Stimulated activated CD8-positive, alpha-beta memory T cell treated with anti-CD3 and anti-CD28 coated beads, Interleukin-7, amount 100 ng/mL, for 48 hours (primary cell): ENCODE measurements at regions not wholly inside any gene's neighbourhood (a gene's known extent, or its start where the extent isn't known, plus 50 kb on each side); places are given as distances from the start of the nearest gene placed in this dataset.
"Not testable (repeated sequence)": the region's sequence is repeated elsewhere in the genome, so short reads cannot be mapped to it uniquely, and the experiment has no call there.

Experiments
- DNase-seq, 2 donors: peaks; one replicate each; pipeline ENCODE4 v3.0.0-alpha.2; 2020; ENCODE audit warnings: low read depth in 1 of 2; ENCODE audit errors: extremely low read depth in 1 of 2

- no peak for DNase-seq
These were observed 228.8 kb downstream of the SMARCA2 start for GRCh38 chr9:2243666-2244555.

DNA sequence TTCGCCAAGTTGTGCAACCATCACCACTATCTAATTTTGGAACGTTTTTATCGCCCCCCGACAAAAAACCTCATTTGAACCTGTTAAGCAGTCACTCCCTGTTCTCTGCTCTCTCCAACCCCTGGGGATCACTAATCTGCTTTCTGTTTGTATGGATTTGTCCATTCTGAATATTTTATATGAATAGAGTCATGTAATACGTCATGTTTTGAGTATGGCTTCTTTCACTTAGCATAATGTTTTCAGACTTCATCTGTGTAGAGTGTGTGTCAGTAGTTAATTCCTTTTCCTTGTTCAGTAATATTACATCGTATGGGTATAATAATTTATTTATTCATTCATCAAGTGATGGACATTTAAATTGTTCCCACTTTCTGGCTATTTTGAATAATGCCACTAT lies 232.2 kb downstream of the SMARCA2 start:
- DNase-seq: no peak

DNA sequence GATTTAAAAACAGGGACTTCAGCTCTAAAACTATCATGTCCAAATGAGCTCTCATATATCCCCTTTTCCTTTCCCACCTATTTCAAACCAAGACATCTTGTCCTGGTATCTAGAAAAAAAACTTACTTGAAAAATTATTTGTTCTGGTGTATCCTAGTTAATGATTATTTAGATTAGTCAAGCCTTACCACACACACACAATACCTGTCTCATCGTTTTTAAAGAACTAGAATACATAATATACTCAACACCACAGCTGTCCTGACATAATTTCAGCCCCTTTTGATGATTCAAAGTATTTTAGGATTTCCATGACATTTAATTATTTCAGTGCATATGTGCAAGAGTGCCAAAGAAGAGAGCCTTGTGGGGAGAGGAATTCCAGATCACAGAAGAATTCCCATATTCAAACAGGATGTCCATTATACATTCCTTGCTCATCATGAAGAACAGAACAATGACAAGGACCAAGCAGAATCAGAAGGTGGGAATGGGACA lies 233.7 kb downstream of the SMARCA2 start:
- no peak for DNase-seq

DNA sequence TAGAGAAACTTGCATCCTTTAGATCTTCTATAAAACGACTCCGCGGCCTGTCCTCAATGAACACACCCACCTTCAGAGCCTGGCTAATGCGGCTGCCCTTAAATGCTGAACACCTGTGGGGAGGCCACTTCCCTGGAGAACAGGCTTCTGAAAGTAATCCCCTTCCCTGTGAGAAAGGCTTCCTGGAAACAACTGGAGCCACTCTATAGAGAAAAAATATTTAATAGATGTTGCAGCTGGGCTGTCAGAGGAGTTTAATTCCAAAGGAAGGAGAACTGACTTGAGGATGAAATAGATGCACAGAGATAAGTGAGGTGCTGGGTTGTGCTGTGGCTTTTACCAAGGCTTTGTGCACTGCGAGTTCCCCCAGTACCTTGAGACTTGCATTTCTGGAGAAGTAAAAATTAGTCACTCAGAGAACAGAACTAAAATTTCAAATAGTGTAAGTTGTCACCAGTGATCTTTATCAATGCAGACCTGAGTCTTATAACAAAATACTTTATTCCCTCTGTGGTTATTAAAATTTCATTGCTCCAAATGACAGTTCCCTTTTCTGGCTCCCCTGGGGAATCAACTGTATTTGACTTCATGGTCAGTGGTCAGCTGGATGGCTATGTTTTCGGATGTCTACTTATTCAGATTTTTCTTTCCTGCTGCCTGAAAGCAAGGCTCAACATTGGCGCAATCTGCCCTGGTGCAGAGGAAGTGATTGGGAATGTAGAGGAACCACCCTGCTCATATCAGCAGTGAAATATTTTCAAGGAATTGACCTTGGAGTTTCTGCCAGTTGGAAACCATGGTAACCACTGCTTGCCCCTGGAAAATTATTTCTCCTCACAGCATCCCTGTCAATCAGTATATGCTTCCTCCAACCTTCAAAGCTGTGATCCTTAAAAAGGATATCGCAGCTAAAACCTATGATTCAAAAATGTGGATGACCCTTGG lies 238.8 kb downstream of the SMARCA2 start:
- DNase-seq: no peak

- no peak for DNase-seq
These were observed 240.0 kb downstream of the SMARCA2 start for GRCh38 chr9:2255128-2255527.

- no peak for DNase-seq
These were observed 242.2 kb downstream of the SMARCA2 start for GRCh38 chr9:2257248-2257929.

DNA sequence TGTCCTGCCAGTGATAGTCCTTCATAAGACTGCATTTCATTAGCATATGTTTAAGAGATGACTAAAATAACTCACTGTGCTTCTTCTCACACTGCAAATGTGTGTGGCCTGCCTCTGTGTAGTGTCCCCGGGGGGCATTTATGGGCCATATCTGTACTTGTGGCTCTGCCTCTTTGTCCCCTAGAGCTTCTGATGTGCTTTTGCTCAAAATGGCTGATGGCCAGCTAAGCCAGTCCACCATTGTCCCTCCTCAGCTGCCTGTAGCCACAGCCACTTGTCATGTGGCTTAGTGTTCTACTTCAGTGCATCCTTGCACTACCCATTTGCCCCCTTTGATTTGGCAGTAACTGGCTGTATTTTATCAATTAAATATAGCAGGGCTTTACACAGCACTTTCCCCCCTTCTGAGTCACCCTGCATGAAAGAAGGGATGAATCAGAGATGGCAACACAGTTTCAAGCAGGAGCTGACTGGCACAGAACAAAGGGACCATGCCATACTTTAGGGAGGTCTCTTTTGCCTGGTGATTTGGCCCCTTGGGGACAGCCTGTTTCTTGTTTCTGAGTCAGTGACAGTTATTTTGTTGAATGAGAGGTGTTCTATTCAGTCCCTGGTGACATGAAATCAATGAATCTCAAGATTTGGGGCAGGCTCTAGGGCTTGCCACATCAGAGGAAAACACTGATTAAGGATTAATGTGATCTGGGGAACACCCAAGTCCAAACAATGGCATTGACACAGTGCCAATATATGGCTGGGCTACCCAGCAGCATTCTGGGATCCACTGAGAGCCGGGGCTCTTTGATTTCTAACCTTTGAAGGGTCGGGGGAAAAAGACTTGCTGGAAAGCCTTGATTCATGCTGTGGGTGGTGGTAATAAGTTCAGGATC lies 245.5 kb downstream of the SMARCA2 start:
- DNase-seq: no peak

GRCh38 chr9:2261421-2262103 lies 246.4 kb downstream of the SMARCA2 start:
- no peak for DNase-seq

- DNase-seq: no peak
These were observed 247.4 kb downstream of the SMARCA2 start for GRCh38 chr9:2262386-2263071.

GRCh38 chr9:2263111-2263510 lies 248.0 kb downstream of the SMARCA2 start:
- DNase-seq: no peak

DNA sequence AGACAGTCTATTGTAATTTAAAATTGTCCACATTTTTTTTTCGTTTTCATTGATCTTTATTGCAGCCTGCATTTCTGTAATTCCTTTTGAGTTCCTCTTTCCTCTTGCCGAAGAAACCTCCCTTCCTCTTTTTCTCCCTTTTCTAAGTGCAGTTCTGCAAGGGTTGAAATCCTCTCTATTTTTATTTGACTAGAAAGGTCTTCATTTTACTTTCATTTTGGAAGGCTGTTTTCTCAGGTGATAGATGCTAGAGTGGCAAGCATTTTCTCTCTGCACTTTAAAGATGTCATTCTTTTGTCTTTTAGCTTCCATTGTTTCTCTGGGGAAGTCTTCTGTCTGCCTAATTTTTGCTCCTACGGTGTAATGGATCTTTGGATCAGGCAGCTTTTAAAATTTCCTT lies 248.5 kb downstream of the SMARCA2 start:
- DNase-seq: no peak

DNA sequence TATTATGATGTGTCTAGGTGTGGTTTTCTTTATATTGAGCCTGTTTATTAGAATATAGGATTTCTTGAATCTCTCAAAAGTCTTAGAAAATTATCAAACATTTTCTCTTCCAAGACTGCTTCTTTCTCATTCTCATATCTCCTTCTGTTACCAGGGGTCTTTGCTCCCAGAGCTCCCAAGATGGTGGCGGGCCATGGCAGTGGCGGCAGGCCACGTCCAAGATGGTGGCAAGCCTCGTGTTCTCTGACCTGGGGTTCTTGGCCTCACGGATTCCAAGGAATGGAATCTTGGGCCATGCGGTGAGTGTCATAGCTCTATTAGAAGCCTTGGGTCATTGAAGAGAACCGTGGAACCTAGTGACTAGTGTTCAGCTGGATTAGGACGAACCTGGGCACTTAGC lies 248.9 kb downstream of the SMARCA2 start:
- no peak for DNase-seq

DNA sequence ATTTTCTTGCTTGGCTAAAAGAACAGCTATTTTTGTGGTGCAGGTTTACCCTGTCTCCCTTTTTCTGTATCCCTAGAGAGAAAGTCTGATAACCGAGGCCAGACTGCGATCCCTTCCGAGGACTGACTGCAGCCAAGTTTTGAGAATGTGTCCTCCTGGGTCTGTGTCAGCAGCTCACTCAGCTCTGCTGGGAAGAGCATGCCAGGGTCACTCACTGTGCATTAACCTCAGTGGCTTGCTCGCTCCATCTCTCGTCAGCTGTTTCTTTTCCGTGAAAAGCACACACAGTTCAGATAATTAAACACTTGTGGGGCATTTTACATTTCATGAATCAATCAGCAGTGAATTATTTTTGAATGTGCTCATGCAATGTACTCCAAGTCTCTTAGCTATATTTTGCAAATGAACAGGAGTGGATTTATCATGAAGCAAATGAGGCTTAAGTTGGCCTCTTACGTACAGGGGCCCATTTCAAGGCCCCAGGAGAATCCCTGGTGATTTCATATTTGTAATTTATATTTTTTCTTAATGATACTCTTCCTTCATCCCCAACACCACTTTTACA lies 252.1 kb downstream of the SMARCA2 start:
- no peak for DNase-seq

GRCh38 chr9:2269778-2270177 lies 254.6 kb downstream of the SMARCA2 start:
- no peak for DNase-seq

DNA sequence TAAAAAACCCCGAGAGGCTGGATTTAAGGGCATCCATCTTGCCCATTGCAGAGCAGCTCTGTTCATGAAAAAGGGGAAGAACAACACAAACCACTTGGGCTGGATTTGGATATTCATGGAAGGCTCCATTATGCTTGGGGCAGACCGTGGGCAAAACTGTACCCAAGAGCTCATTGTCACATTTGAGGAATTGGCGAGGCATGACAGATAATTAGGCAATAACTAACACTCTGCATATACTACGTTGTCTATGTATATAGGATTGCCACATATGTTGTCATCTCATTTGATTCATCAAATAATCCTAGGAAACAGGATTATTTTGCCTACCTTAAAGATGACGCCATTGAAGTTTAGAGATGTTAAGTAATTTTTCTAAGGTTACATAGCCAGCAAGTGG lies 255.4 kb downstream of the SMARCA2 start:
- DNase-seq: no peak

- no peak for DNase-seq
These were observed 256.3 kb downstream of the SMARCA2 start for GRCh38 chr9:2271426-2271825.

DNA sequence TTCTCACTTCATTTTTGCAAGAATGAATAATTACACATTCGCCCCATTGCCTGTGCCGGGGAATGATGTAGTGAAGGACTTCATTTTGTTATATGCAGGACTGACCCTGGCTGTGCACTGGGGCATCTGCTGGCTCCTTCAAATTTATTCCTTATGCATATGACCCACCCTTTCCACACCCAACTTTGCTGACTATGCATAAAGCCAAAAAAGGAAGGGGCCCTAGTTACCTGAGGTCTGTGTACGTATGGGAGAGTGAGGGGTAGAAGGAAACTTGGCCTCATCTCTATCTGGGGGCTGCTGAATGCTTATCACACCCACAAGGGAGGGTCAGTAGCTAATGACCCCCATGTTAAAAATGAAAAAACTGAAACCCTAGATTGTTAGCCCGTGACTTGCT lies 259.6 kb downstream of the SMARCA2 start:
- DNase-seq: no peak

DNA sequence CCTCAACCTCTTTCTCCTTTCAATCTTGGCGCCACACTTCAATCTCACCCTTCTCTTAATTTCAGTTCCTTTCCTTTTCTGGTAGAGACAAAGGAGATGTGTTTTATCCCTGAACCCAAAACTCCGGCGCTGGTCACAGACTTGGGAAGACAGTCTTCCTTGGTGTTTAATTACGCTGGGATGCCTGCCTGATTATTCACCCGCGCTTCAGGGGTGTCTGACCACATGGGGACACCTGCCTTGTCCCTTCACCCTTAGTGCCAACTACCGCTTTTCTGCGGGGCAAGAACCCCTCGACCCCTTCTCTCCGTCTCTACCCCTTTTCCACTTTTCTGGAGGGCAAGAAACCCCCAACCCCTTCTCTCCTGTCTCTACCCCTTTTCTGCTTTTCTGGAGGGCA lies 261.1 kb downstream of the SMARCA2 start:
- no peak for DNase-seq

GRCh38 chr9:2277133-2277532 lies 262.0 kb downstream of the SMARCA2 start:
- DNase-seq: not testable (repeated sequence)
